ENCODE measurements at regions not wholly inside any gene's neighbourhood (a gene's known extent, or its start where the extent isn't known, plus 50 kb on each side); places are given as distances from the start of the nearest gene placed in this dataset.
"Not testable (repeated sequence)": the region's sequence is repeated elsewhere in the genome, so short reads cannot be mapped to it uniquely, and the experiment has no call there.

DNA sequence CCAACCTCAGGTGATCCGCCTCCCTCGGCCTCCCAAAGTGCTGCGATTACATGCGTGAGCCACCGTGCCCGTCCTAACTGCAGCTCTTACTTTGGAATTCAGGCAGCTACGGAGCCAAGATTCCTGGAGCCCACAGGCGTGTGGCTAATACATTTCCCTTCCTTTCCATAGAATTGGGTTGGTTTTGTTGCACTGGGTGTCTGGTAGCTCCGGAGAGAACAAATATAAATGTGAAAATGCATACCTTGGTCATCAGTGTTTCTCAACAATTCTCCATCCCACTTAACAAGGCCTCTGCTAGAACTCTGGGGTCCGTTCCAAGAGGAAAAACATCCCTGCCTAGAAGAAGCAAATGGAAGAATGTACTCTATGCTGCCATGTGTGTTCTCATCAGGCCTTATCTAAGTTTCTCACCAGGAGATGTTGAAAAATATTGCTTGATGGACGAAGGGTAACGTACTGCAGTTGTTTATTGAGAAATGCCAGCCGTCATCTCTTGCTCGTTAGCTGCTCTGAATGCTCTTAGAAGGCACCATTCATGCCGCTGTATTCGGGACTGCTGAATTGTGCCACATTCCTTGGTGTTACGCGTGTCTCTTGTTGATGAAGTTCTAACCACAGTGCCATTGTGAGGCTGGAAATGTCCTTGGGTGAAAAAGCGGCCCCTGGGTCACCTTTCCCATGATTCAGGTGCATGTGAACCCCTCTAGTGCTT is 50.5 kb upstream of the CD99 start:
- no peak for DNase-seq (ENCODE audit: low read depth)
- H3K4me3 ChIP-seq (ENCODE audit: low read length) = no peak overlapping the region
- TF ChIP-seq, protein P1, sequence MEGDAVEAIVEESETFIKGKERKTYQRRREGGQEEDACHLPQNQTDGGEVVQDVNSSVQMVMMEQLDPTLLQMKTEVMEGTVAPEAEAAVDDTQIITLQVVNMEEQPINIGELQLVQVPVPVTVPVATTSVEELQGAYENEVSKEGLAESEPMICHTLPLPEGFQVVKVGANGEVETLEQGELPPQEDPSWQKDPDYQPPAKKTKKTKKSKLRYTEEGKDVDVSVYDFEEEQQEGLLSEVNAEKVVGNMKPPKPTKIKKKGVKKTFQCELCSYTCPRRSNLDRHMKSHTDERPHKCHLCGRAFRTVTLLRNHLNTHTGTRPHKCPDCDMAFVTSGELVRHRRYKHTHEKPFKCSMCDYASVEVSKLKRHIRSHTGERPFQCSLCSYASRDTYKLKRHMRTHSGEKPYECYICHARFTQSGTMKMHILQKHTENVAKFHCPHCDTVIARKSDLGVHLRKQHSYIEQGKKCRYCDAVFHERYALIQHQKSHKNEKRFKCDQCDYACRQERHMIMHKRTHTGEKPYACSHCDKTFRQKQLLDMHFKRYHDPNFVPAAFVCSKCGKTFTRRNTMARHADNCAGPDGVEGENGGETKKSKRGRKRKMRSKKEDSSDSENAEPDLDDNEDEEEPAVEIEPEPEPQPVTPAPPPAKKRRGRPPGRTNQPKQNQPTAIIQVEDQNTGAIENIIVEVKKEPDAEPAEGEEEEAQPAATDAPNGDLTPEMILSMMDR (conservative IDR thresholded peaks at IDR 0.05; ENCODE audit: low read depth, low read length) = no peak

DNA sequence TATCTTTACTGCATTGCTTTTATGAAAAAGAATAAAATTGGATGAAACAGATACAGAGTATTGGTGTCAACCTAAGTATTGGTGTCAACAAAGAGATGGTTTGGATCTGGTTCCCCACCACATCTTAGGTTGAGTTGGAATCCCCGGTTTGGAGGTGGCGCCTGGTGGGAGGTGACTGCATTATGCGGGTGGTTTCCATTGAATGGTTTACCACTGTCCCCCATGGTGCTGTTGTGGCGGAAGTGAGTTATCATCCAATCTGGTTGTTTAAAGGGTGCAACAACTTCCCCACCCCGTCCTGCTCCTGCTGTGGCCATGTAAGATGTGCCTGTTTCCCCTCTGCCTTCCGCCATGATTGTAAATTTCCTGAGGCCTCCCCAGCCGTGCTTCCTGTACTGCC is 52.8 kb upstream of the CD99 start:
- DNase-seq (ENCODE audit: low read depth) = no peak
- TF ChIP-seq, protein P1 (conservative IDR thresholded peaks at IDR 0.05; ENCODE audit: low read depth, low read length) = no peak
- H3K4me3 ChIP-seq (ENCODE audit: low read length) = no peak overlapping the region

DNA sequence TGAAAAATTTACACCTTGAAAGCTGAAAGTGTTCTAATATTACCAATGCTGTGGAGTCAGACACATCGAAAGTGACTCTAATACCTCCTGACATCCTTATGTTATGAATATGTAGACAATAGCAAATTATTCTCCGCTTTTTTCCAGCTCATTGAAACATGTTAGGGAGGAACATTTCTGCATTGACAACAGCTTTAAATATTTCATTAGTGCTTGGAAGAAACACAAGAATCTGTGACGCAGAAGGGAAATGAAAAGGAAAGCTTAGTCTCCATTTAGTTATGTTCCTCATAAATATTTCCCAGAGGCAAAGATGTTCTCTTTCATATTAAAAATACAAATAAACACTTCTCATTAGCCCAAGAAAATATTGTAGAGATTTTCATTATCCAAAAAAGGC is 55.8 kb upstream of the CD99 start:
- no peak overlapping the region for H3K4me3 ChIP-seq (ENCODE audit: low read length)
- no peak for DNase-seq (ENCODE audit: low read depth)
- TF ChIP-seq, protein P1 (conservative IDR thresholded peaks at IDR 0.05; ENCODE audit: low read depth, low read length) = no peak

DNA sequence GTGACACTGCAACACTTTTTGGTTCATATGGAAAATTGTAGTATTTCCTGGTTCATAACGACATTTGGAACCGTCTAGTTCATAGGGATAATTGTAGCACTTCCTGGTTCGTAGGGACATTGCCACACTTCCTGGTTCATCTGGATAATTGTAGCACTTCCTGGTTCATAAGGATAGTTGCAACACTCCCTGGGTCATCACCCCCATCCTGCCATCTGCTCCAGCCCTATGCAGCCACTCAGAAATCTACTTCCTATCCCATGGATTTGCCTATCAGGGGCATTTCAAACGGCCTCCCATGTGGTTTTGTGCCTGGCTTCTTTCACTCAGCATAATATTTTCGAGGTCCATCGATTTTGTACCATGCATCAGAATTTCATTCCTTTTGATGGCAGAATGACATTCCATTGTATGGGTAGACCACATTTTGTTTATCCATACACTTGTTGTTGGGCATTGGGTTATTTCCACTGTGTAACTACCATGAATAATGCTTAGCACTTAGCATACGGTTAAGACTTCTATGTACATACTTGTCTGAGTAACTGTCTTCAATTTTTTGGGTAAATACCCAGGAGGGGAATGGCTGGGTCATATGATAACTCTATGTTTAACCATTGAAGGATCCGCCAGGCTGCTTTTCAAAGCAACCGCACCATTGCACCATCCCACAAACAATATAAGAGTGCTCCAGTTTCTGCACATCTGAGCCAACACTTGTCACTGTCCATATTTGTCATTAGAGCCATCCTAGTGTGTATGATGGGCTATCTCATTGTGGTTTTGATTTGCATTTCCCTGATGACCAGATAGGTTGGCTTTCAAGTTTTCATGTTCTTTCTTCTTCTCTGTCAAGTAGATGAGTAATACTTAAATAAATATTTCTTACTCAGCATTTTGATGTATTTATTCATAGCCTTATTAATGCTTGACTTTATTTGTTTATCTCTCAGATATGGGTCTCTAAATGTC is 58.3 kb upstream of the CD99 start:
- DNase-seq (ENCODE audit: low read depth) = no peak
- H3K4me3 ChIP-seq (ENCODE audit: low read length) = no peak overlapping the region
- TF ChIP-seq, protein P1 (conservative IDR thresholded peaks at IDR 0.05; ENCODE audit: low read depth, low read length) = no peak

DNA sequence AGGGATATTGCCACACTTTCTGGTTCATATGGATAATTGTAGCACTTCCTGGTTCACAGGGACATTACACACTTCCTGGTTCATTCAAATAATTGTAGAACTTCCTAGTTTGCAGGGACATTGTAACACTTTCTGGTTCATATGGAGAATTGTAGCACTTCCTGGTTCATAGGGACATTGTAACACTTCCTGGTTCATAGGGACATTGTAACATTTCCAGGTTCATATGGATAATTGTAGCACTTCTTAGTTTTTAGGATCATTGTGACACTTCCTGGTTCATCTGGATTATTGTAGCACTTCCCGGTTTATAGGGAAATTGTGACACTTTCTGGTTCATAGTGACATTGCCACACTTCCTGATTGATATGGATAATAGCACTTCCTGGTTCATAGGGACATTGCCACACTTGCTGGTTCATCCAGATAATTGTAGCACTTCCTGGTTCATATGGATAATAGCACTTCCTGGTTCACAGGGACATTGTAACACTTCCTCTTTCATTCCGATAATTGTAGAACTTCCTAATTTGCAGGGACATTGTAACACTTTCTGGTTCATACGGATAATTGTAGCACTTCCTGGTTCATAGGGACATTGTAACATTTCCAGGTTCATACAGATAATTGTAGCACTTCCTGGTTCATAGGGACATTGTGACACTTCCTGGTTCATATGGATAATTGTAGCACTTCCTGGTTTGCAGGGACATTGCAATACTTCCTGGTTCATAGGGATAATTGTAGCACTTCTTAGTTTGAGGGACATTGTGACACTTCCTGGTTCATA is 59.2 kb upstream of the CD99 start:
- DNase-seq (ENCODE audit: low read depth) = no peak
- TF ChIP-seq, protein P1 (conservative IDR thresholded peaks at IDR 0.05; ENCODE audit: low read depth, low read length) = no peak
- H3K4me3 ChIP-seq (ENCODE audit: low read length) = no peak overlapping the region

DNA sequence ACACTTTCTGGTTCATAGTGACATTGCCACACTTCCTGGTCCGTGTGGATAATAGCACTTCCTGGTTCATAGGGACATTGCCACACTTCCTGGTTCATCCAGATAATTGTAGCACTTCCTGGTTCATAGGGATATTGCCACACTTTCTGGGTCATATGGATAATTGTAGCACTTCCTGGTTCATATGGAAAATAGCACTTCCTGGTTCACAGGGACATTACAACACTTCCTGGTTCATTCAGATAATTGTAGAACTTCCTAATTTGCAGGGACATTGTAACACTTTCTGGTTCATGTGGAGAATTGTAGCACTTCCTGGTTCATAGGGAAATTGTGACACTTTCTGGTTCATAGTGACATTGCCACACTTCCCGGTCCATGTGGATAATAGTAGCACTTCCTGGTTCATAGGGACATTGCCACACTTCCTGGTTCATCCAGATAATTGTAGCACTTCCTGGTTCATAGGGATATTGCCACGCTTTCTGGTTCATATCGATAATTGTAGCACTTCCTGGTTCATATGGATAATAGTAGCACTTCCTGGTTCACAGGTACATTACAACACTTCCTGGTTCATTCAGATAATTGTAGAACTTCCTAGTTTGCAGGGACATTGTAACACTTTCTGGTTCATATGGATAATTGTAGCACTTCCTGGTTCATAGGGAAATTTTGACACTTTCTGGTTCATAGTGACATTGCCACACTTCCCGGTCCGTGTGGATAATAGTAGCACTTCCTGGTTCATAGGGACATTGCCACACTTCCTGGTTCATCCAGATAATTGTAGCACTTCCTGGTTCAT is 60.0 kb upstream of the CD99 start:
- not testable (repeated sequence) for H3K4me3 ChIP-seq (ENCODE audit: low read length); DNase-seq (ENCODE audit: low read depth)

DNA sequence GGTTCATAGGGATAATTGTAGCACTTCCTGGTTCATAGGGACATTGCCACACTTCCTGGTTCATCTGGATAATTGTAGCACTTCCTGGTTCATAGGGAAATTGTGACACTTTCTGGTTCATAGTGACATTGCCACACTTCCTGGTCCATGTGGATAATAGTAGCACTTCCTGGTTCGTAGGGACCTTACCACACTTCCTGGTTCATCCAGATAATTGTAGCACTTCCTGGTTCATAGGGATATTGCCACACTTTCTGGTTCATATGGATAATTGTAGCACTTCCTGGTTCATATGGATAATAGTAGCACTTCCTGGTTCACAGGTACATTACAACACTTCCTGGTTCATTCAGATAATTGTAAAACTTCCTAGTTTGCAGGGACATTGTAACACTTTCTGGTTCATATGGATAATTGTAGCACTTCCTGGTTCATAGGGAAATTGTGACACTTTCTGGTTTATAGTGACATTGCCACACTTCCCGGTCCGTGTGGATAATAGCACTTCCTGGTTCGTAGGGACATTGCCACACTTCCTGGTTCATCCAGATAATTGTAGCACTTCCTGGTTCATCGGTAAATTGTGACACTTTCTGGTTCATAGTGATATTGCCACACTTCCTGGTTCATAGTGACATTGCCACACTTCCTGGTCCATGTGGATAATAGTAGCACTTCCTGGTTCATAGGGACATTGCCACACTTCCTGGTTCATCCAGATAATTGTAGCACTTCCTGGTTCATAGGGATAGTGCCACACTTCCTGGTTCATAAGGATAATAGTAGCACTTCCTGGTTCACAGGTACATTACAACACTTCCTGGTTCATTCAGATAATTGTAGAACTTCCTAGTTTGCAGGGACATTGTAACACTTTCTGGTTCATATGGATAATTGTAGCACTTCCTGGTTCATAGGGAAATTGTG is 60.8 kb upstream of the CD99 start:
- not testable (repeated sequence) for DNase-seq (ENCODE audit: low read depth); H3K4me3 ChIP-seq (ENCODE audit: low read length)
